HG03520 (cell line): ENCODE measurements at regions not wholly inside any gene's neighbourhood (a gene's known extent, or its start where the extent isn't known, plus 50 kb on each side); places are given as distances from the start of the nearest gene placed in this dataset.
"Not testable (repeated sequence)": the region's sequence is repeated elsewhere in the genome, so short reads cannot be mapped to it uniquely, and the experiment has no call there.

ENCODE experiments used
- ATAC-seq: cut with Tn5 transposase; IDR thresholded peaks from one replicate; pipeline ENCODE4 v1.9.1; 2021; ENCODE audit warnings: mild to moderate bottlenecking, moderate library complexity; ENCODE audit not compliant: unreplicated experiment

- ATAC-seq, result no peak
These were observed 92.8 kb upstream of the MLN start for GRCh38 chr6:33896391-33897188.

GRCh38 chr6:33895988-33896387, 92.2 kb upstream of the MLN start:
- ATAC-seq, result no peak

- ATAC-seq, result no peak
These were observed 91.5 kb upstream of the MLN start for GRCh38 chr6:33895296-33895695.

GRCh38 chr6:33894438-33894837, 90.6 kb upstream of the MLN start:
- ATAC-seq, result no peak

- no peak for ATAC-seq
These were observed 89.0 kb upstream of the MLN start for GRCh38 chr6:33892581-33893346.

GRCh38 chr6:33888664-33889200, 84.9 kb upstream of the MLN start:
- ATAC-seq, result no peak

- ATAC-seq, result no peak
These were observed 84.4 kb upstream of the MLN start for GRCh38 chr6:33888183-33888582.

GRCh38 chr6:33886673-33887144, 82.9 kb upstream of the MLN start:
- ATAC-seq, result no peak

GRCh38 chr6:33885132-33886057, 81.6 kb upstream of the MLN start:
- no peak for ATAC-seq

- ATAC-seq, result not testable (repeated sequence)
These were observed 79.8 kb upstream of the MLN start for GRCh38 chr6:33883621-33884020.

- no peak for ATAC-seq
These were observed 78.4 kb upstream of the MLN start for GRCh38 chr6:33882154-33882553.

- no peak for ATAC-seq
These were observed 77.0 kb upstream of the MLN start for GRCh38 chr6:33880766-33881165.

GRCh38 chr6:33880104-33880678, 76.4 kb upstream of the MLN start:
- no peak for ATAC-seq

- no peak for ATAC-seq
These were observed 74.8 kb upstream of the MLN start for GRCh38 chr6:33878562-33878961.

GRCh38 chr6:33877982-33878535, 74.3 kb upstream of the MLN start:
- ATAC-seq, result no peak

- ATAC-seq, result no peak
These were observed 71.9 kb upstream of the MLN start for GRCh38 chr6:33875696-33876095.

GRCh38 chr6:33875141-33875581, 71.4 kb upstream of the MLN start:
- ATAC-seq, result no peak

GRCh38 chr6:33874136-33874760, 70.4 kb upstream of the MLN start:
- no peak for ATAC-seq

- ATAC-seq, result no peak
These were observed 69.0 kb upstream of the MLN start for GRCh38 chr6:33872761-33873160.
